Mesendoderm (in vitro differentiated cells): ENCODE measurements at regions not wholly inside any gene's neighbourhood (a gene's known extent, or its start where the extent isn't known, plus 50 kb on each side); places are given as distances from the start of the nearest gene placed in this dataset.
A peak's percentile ranks its signal among the peaks of the same experiment; 100 is the strongest.

ENCODE experiments used
- DNase-seq: peaks from one replicate; pipeline ENCODE4 v3.0.0; 2013
- H2AK5ac ChIP-seq: 2 replicates; pipeline ENCODE4 v1.6.1; 2013; ENCODE audit warnings: low read length, inconsistent platforms
- H2BK120ac ChIP-seq: 2 replicates; pipeline ENCODE4 v1.6.1; 2013; ENCODE audit warnings: low read depth, mild to moderate bottlenecking, low read length, moderate library complexity, mixed read lengths
- H2BK15ac ChIP-seq: replicated peaks from 2 replicates; pipeline ENCODE4 v1.6.1; 2013; ENCODE audit warnings: low read depth, mild to moderate bottlenecking, moderate library complexity
- H2BK5ac ChIP-seq: 2 replicates; pipeline ENCODE4 v1.6.1; 2013; ENCODE audit warnings: low read length, inconsistent platforms
- H3K18ac ChIP-seq: 2 replicates; pipeline ENCODE4 v1.6.1; 2013; ENCODE audit warnings: mild to moderate bottlenecking, low read length, mixed read lengths
- H3K23ac ChIP-seq: one replicate; pipeline ENCODE4 v1.6.1; 2013; ENCODE audit warnings: low read length
- H3K27ac ChIP-seq: 2 replicates; pipeline ENCODE4 v1.5.1; 2013; ENCODE audit warnings: low read depth, mild to moderate bottlenecking, inconsistent platforms, low read length, moderate library complexity
- H3K27me3 ChIP-seq: 2 replicates; pipeline ENCODE4 v1.6.1; 2013; ENCODE audit warnings: low read length, control low read depth, mild to moderate bottlenecking, inconsistent platforms; ENCODE audit not compliant: insufficient read depth, poor library complexity
- H3K36me3 ChIP-seq: 2 replicates; pipeline ENCODE4 v1.6.1; 2013; ENCODE audit warnings: low read length, inconsistent platforms; ENCODE audit not compliant: control insufficient read depth, insufficient read depth
- H3K4ac ChIP-seq: one replicate; pipeline ENCODE4 v1.6.1; 2013; ENCODE audit warnings: low read depth, mild to moderate bottlenecking, low read length, moderate library complexity
- H3K4me1 ChIP-seq: 2 replicates; pipeline ENCODE4 v1.6.1; 2013; ENCODE audit warnings: low read depth, low read length, inconsistent platforms; ENCODE audit not compliant: control insufficient read depth
- H3K4me2 ChIP-seq: 2 replicates; pipeline ENCODE4 v1.6.1; 2013; ENCODE audit warnings: low read length
- H3K4me3 ChIP-seq: 2 replicates; pipeline ENCODE4 v1.5.1; 2013; ENCODE audit warnings: mild to moderate bottlenecking, low read length
- H3K56ac ChIP-seq: one replicate; pipeline ENCODE4 v1.6.1; 2013; ENCODE audit warnings: low read length
- H3K79me1 ChIP-seq: 2 replicates; pipeline ENCODE4 v1.6.1; 2013; ENCODE audit warnings: low read length, inconsistent platforms
- H3K79me2 ChIP-seq: 2 replicates; pipeline ENCODE4 v1.6.1; 2013; ENCODE audit warnings: mild to moderate bottlenecking, low read length; ENCODE audit not compliant: control insufficient read depth, insufficient read depth
- H3K9ac ChIP-seq: 2 replicates; pipeline ENCODE4 v1.6.1; 2013; ENCODE audit warnings: low read length, inconsistent platforms
- H4K5ac ChIP-seq: one replicate; pipeline ENCODE4 v1.6.1; 2013; ENCODE audit warnings: low read length
- H4K8ac ChIP-seq: one replicate; pipeline ENCODE4 v1.6.1; 2013; ENCODE audit warnings: low read depth, mild to moderate bottlenecking, control low read depth, low read length, moderate library complexity
- WGBS: extraction: QIAGEN DNeasy Blood & Tissue Kit; methylation state at CpG from one replicate; pipeline ENCODE4 v1.1.7; 2013; ENCODE audit warnings: low lambda C conversion rate, missing lambda C conversion rate; ENCODE audit not compliant: insufficient coverage; ENCODE audit errors: extremely low coverage; 5-methylcytosine and 5-hydroxymethylcytosine counted together

DNA sequence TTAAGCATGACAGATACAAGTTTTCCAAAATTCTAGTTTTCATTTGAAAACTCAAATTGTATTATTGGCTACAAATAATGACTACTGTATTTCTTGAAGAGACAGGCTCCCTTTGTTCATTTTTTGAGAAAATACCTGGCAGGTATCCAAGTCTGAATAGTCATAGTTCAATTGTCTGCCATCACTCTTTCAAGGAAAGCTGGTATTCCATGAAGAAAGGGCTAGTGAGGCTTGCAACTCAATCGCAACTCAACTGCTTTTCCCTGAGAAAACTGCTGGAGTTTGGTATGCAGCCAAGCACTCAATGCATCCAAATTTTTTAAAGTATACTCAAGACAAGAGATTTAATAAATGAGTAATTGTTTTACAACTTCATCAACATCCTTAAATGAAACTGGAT is 61.4 kb upstream of the TRIO start:
- H3K79me1 ChIP-seq: no peaks in the 10 kb centered on the region
- no peaks in the 10 kb centered on the region for H3K79me2 ChIP-seq
- no peak overlapping the region for H3K4me3 ChIP-seq
- no peak overlapping the region for H3K4ac ChIP-seq
- H4K5ac ChIP-seq: no peak overlapping the region
- no peak overlapping the region for H2BK15ac ChIP-seq
- H3K56ac ChIP-seq: no peak overlapping the region
- H3K27me3 ChIP-seq: no peaks in the 10 kb centered on the region
- H3K9ac ChIP-seq: no peak overlapping the region
- WGBS: no CpG with 5 or more reads among the region's 1 CpG
- no peak overlapping the region for H3K27ac ChIP-seq
- no peaks in the 10 kb centered on the region for H3K36me3 ChIP-seq
- no peak for DNase-seq
- no peak overlapping the region for H3K4me2 ChIP-seq
- H2BK5ac ChIP-seq: no peak overlapping the region
- H4K8ac ChIP-seq: no peak overlapping the region
- no peak overlapping the region for H2AK5ac ChIP-seq
- no peak overlapping the region for H3K23ac ChIP-seq
- no peaks in the 10 kb centered on the region for H3K4me1 ChIP-seq
- H3K18ac ChIP-seq: no peak overlapping the region
- H2BK120ac ChIP-seq: no peak overlapping the region

DNA sequence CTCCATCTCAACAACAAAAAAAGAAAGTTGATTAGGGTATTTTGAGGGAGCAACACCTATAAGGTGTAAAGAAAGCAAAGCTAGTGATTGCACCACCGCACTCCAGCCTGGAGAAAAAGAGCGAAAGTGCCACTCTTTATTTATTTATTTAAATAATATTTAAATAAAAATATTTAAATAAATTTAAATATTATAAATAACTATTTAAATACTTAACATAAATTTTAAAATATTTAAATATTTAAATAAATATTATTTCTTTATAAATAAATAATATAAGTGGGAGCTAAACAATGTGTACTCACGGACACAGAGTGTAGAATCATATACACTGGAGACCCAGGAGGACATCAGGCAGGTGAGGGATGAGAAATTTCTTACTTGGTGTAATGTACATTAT is 64.4 kb upstream of the TRIO start:
- Histone ChIP-seq H4K5ac (no peak overlapping the region), H4K8ac (no peak overlapping the region), H3K4me2 (no peak overlapping the region), H3K27me3 (no peaks in the 10 kb centered on the region), H2AK5ac (no peak overlapping the region), H3K56ac (no peak overlapping the region), H3K23ac (no peak overlapping the region), H3K79me1 (no peaks in the 10 kb centered on the region), H3K4me1 (no peaks in the 10 kb centered on the region), H3K4ac (no peak overlapping the region), H3K36me3 (no peaks in the 10 kb centered on the region), H3K4me3 (no peak overlapping the region), H2BK15ac (no peak overlapping the region), H3K79me2 (no peaks in the 10 kb centered on the region), H3K27ac (no peak overlapping the region), H3K18ac (no peak overlapping the region), H2BK5ac (no peak overlapping the region), H2BK120ac (no peak overlapping the region), H3K9ac (no peak overlapping the region)
- no peak for DNase-seq
- no CpG with 5 or more reads among the region's 3 CpGs for WGBS

GRCh38 chr5:14077501-14077900 is 65.6 kb upstream of the TRIO start:
- H3K56ac ChIP-seq: no peak overlapping the region
- no CpG with 5 or more reads among the region's 8 CpGs for WGBS
- H2AK5ac ChIP-seq: no peak overlapping the region
- DNase-seq: peak; percentile 5
- H3K4me2 ChIP-seq: no peak overlapping the region
- H2BK5ac ChIP-seq: no peak overlapping the region
- no peaks in the 10 kb centered on the region for H3K79me1 ChIP-seq
- H3K27ac ChIP-seq: no peak overlapping the region
- no peak overlapping the region for H3K18ac ChIP-seq
- no peak overlapping the region for H2BK120ac ChIP-seq
- H4K8ac ChIP-seq: no peak overlapping the region
- no peak overlapping the region for H3K9ac ChIP-seq
- H3K4me3 ChIP-seq: no peak overlapping the region
- H4K5ac ChIP-seq: no peak overlapping the region
- no peak overlapping the region for H3K4ac ChIP-seq
- H3K36me3 ChIP-seq: no peaks in the 10 kb centered on the region
- no peaks in the 10 kb centered on the region for H3K27me3 ChIP-seq
- no peak overlapping the region for H3K23ac ChIP-seq
- H3K4me1 ChIP-seq: no peaks in the 10 kb centered on the region
- no peaks in the 10 kb centered on the region for H3K79me2 ChIP-seq
- H2BK15ac ChIP-seq: no peak overlapping the region

- no peaks in the 10 kb centered on the region for H3K4me1 ChIP-seq
- no peak overlapping the region for H3K4me2 ChIP-seq
- H4K5ac ChIP-seq: no peak overlapping the region
- no peak for DNase-seq
- no peak overlapping the region for H3K23ac ChIP-seq
- H3K9ac ChIP-seq: no peak overlapping the region
- no peak overlapping the region for H2AK5ac ChIP-seq
- H2BK5ac ChIP-seq: no peak overlapping the region
- no peak overlapping the region for H4K8ac ChIP-seq
- no CpG with 5 or more reads among the region's 7 CpGs for WGBS
- no peak overlapping the region for H3K4me3 ChIP-seq
- no peak overlapping the region for H3K56ac ChIP-seq
- H3K36me3 ChIP-seq: no peaks in the 10 kb centered on the region
- no peak overlapping the region for H3K27ac ChIP-seq
- H2BK15ac ChIP-seq: no peak overlapping the region
- no peak overlapping the region for H3K4ac ChIP-seq
- no peaks in the 10 kb centered on the region for H3K79me1 ChIP-seq
- no peak overlapping the region for H3K18ac ChIP-seq
- no peak overlapping the region for H2BK120ac ChIP-seq
- no peaks in the 10 kb centered on the region for H3K79me2 ChIP-seq
- H3K27me3 ChIP-seq: no peaks in the 10 kb centered on the region
Measured at GRCh38 chr5:14076561-14076960, 66.6 kb upstream of the TRIO start.

DNA sequence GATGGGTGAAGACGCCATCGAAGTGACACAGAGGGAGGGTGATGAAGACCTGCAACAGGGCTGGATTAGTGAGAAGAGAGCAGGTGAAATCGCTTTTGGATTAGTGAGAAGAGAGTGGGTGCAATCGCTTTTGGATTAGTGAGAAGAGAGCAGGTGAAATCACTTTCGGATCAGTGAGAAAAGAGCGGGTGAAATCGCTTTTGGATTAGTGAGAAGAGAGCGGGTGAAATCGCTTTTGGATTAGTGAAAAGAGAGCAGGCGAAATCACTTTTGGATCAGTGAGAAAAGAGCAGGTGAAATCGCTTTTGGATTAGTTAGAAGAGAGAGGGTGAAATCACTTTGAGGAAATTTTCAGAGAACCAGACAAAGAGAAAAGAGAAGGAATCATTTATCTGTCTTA is 67.2 kb upstream of the TRIO start:
- Histone ChIP-seq H3K27ac (no peak overlapping the region), H3K4me3 (no peak overlapping the region), H3K4me1 (no peaks in the 10 kb centered on the region), H3K79me2 (no peaks in the 10 kb centered on the region), H2BK120ac (no peak overlapping the region), H3K23ac (no peak overlapping the region), H3K56ac (no peak overlapping the region), H3K9ac (no peak overlapping the region), H2BK5ac (no peak overlapping the region), H3K18ac (no peak overlapping the region), H3K4ac (no peak overlapping the region), H3K27me3 (no peaks in the 10 kb centered on the region), H2BK15ac (no peak overlapping the region), H3K4me2 (no peak overlapping the region), H4K5ac (no peak overlapping the region), H2AK5ac (no peak overlapping the region), H3K36me3 (no peaks in the 10 kb centered on the region), H3K79me1 (no peaks in the 10 kb centered on the region), H4K8ac (no peak overlapping the region)
- no CpG with 5 or more reads among the region's 11 CpGs for WGBS
- DNase-seq: no peak

- H3K4ac ChIP-seq: no peak overlapping the region
- H3K23ac ChIP-seq: no peak overlapping the region
- H3K56ac ChIP-seq: no peak overlapping the region
- no peak overlapping the region for H3K9ac ChIP-seq
- no peaks in the 10 kb centered on the region for H3K4me1 ChIP-seq
- H2BK15ac ChIP-seq: no peak overlapping the region
- no peaks in the 10 kb centered on the region for H3K79me1 ChIP-seq
- no peaks in the 10 kb centered on the region for H3K27me3 ChIP-seq
- no peak overlapping the region for H2BK120ac ChIP-seq
- H3K79me2 ChIP-seq: no peaks in the 10 kb centered on the region
- no peak for DNase-seq
- no peak overlapping the region for H2BK5ac ChIP-seq
- no CpG with 5 or more reads among the region's 5 CpGs for WGBS
- no peak overlapping the region for H3K18ac ChIP-seq
- H3K27ac ChIP-seq: no peak overlapping the region
- H4K5ac ChIP-seq: no peak overlapping the region
- H3K4me3 ChIP-seq: no peak overlapping the region
- no peaks in the 10 kb centered on the region for H3K36me3 ChIP-seq
- no peak overlapping the region for H4K8ac ChIP-seq
- H3K4me2 ChIP-seq: no peak overlapping the region
- no peak overlapping the region for H2AK5ac ChIP-seq
Measured at GRCh38 chr5:14071433-14071832, 71.7 kb upstream of the TRIO start.
